WERI-Rb-1 (cell line): ENCODE measurements at regions not wholly inside any gene's neighbourhood (a gene's known extent, or its start where the extent isn't known, plus 50 kb on each side); places are given as distances from the start of the nearest gene placed in this dataset.
"Not testable (repeated sequence)": the region's sequence is repeated elsewhere in the genome, so short reads cannot be mapped to it uniquely, and the experiment has no call there.

ENCODE experiments used
- DNase-seq: peaks from one replicate; pipeline ENCODE4 v3.0.0-alpha.2; 2020
- H3K27ac ChIP-seq: fragments of 250-450 bp; sonication (Bioruptor Pico); 2 replicates; pipeline ENCODE4 v1.5.1; 2020; ENCODE audit warnings: mild to moderate bottlenecking, moderate library complexity
- H3K27me3 ChIP-seq: fragments of 250-450 bp; sonication (Bioruptor Pico); 2 replicates; pipeline ENCODE4 v1.5.1; 2021; ENCODE audit warnings: mild to moderate bottlenecking, low read depth, moderate library complexity; ENCODE audit not compliant: insufficient read depth, severe bottlenecking
- H3K36me3 ChIP-seq: fragments of 250-450 bp; sonication (Bioruptor Pico); 2 replicates; pipeline ENCODE4 v1.5.1; 2020; ENCODE audit warnings: mild to moderate bottlenecking, moderate library complexity
- H3K4me3 ChIP-seq: 2 replicates; pipeline ENCODE4 v1.5.1; 2011; ENCODE audit warnings: low read depth, mild to moderate bottlenecking, control low read depth, low read length
- H3K9me3 ChIP-seq: fragments of 250-450 bp; sonication (Bioruptor Pico); 2 replicates; pipeline ENCODE4 v1.5.1; 2021; ENCODE audit warnings: mild to moderate bottlenecking, moderate library complexity; ENCODE audit not compliant: severe bottlenecking
- TF ChIP-seq, protein P1 (sequence below): IDR thresholded peaks from 2 replicates; pipeline ENCODE4 v1.5.1; 2011; ENCODE audit warnings: low read depth, mild to moderate bottlenecking, control low read depth, inconsistent platforms, low read length

DNA sequence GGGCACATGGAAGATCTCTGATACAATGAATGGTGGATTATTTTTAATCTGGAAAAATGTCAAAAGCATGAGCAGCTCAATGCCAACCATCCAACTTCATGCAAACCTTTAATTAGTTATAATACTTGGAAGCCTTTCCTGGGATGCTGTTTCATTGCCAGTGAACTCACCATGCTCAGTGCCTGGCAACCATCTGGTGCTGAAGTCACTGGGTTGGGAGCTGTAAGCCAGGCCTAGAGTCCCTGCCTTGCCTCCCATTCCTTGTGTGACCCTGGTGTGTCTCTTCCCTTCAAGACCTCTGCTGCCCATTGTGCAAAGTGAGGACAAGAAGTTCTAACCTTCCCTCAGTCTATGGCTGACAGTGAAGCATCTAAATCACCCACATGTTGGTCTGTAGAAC, 458.7 kb downstream of the RNF144A start:
- no peaks in the 10 kb centered on the region for H3K27me3 ChIP-seq
- no peak for DNase-seq
- TF ChIP-seq, protein P1, sequence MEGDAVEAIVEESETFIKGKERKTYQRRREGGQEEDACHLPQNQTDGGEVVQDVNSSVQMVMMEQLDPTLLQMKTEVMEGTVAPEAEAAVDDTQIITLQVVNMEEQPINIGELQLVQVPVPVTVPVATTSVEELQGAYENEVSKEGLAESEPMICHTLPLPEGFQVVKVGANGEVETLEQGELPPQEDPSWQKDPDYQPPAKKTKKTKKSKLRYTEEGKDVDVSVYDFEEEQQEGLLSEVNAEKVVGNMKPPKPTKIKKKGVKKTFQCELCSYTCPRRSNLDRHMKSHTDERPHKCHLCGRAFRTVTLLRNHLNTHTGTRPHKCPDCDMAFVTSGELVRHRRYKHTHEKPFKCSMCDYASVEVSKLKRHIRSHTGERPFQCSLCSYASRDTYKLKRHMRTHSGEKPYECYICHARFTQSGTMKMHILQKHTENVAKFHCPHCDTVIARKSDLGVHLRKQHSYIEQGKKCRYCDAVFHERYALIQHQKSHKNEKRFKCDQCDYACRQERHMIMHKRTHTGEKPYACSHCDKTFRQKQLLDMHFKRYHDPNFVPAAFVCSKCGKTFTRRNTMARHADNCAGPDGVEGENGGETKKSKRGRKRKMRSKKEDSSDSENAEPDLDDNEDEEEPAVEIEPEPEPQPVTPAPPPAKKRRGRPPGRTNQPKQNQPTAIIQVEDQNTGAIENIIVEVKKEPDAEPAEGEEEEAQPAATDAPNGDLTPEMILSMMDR, result no peak
- no peaks in the 10 kb centered on the region for H3K9me3 ChIP-seq
- no peaks in the 10 kb centered on the region for H3K36me3 ChIP-seq
- H3K27ac ChIP-seq, result no peak overlapping the region
- H3K4me3 ChIP-seq, result no peak overlapping the region

DNA sequence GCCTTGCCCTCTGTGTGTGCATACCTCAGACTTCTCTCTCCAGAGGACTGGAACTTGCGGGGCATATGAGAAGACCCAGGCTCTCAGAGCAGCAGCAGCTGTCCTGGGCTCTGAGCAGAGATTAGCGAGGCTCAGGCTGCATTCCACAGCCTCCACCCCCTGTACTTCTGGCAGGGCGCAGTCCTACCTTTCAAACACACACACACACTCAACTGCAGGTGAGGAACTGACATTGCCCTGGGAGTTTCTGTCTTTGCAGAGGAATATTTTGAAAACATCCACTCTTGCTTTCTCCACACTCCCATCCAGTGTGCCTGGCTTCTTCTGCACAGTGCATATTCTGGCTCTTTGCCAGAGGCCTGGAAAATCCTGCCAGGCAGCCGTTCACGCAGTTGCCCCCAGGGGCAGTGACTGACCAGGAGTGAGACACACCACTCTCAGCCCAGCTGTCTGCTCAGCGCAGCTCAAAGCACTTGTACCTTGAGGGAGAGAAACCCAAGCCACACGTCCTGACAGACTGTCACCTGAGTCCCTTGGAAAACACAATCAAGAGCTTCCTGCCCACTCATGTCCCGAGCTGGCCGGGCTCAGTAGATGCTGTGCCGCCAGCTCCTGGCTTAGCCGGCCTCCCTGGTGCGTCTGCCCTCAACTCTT, 460.8 kb downstream of the RNF144A start:
- Histone ChIP-seq H3K36me3 (no peaks in the 10 kb centered on the region), H3K4me3 (peak overlapping the region; percentile 46), H3K9me3 (no peaks in the 10 kb centered on the region), H3K27ac (no peak overlapping the region), H3K27me3 (no peaks in the 10 kb centered on the region)
- TF ChIP-seq, protein P1, result peak; percentile 70
- peak; percentile 81 for DNase-seq

DNA sequence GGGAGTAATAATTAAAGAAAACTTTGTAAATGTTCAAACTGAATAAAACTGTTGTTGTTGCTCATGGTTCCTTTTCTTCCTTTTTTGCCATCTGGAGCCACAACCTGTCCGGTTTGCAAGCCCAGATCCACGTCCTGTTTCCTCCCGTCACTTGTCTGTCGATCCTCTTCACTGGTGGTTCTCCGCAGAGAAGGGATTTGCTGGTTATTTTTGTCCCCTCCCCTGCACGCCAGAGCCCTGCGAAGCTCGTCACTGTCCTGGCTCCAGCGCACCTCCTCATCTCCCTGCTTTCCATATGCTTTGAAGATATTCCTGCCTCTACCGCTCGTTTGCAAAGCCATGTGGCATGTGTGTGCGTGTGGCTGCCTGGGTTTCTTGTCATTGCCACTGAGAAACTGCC, 461.4 kb downstream of the RNF144A start:
- peak; percentile 42 for DNase-seq
- TF ChIP-seq, protein P1, result no peak
- no peaks in the 10 kb centered on the region for H3K27me3 ChIP-seq
- H3K36me3 ChIP-seq, result no peaks in the 10 kb centered on the region
- no peak overlapping the region for H3K27ac ChIP-seq
- peak overlapping the region; percentile 46 for H3K4me3 ChIP-seq
- H3K9me3 ChIP-seq, result no peaks in the 10 kb centered on the region

DNA sequence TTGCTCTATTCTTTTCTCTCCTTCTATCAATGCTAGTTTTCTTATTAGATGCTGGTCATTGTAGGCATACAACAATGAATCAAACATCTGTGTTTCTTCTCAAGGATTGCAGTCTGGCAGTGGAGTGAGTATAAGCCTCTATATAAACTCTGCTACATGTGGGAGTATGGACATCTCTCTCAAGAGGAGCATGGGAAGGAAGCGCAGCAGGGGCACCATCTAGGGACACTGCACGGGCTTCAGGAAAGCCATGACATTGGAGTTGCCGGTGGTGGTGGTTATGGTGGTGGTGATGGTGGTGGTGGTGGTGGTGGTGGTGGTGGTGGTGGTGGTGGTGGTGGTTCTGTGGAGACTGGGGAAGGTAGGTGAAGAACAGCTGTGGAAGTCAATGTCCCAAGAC, 462.6 kb downstream of the RNF144A start:
- H3K9me3 ChIP-seq, result no peaks in the 10 kb centered on the region
- no peaks in the 10 kb centered on the region for H3K36me3 ChIP-seq
- no peak overlapping the region for H3K4me3 ChIP-seq
- no peak for DNase-seq
- no peaks in the 10 kb centered on the region for H3K27me3 ChIP-seq
- H3K27ac ChIP-seq, result no peak overlapping the region
- TF ChIP-seq, protein P1, result no peak

DNA sequence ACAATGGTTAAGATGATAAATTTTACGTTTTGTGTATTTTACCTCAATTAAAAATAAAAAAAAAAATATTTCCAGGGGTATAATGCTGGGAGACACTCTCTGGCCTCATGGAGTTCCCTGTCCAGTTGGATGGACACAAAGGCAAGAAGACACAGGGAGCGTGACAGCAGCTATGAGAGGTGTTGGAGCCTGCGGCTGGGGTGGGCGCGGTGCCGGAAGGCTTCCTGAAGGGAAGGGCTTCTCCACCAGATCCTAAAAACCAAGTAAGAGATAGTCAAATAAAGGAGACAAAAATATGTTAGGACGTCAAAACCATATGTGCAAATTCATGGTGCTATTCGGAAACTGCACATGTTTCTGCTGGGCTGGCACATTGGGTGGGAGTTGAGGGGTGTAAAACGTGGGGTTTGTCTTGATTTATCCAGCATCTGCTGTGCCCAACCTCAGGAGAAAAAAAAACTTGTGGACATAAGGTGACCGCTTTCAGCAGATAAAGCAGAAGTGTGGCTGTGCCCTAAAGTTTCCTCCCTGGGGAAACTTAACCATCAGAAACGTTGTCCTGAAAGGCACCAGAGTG, 467.6 kb downstream of the RNF144A start:
- no peaks in the 10 kb centered on the region for H3K9me3 ChIP-seq
- DNase-seq, result no peak
- H3K36me3 ChIP-seq, result no peaks in the 10 kb centered on the region
- H3K27ac ChIP-seq, result no peak overlapping the region
- no peaks in the 10 kb centered on the region for H3K27me3 ChIP-seq
- TF ChIP-seq, protein P1, result no peak
- no peak overlapping the region for H3K4me3 ChIP-seq

DNA sequence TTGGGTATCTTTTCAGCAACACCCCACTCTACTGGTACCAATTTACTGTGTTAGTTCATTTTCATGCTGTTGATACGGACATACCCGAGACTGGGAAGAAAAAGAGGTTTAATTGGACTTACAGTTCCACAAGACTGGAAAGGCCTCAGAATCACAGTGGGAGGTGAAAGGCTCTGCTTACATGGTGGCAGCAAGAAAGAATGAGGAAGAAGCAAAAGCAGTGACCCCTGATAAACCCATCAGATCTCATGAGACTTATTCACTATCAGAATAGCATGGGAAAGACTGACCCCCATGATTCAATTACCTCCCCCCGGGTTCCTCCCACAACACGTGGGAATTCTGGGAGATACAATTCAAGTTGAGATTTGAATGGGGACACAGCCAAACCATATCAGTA, 473.1 kb downstream of the RNF144A start:
- H3K9me3 ChIP-seq, H3K4me3 ChIP-seq, H3K36me3 ChIP-seq, H3K27ac ChIP-seq, DNase-seq, H3K27me3 ChIP-seq: not testable (repeated sequence)
